A673 (cell line): ENCODE measurements at regions not wholly inside any gene's neighbourhood (a gene's known extent, or its start where the extent isn't known, plus 50 kb on each side); places are given as distances from the start of the nearest gene placed in this dataset.

Experiments
- BruUV-seq: library from RNA; stranded (reverse); fragments of 400-500 nt; replicated peaks from 2 replicates; lab custom pipeline; 2021; lab: Mats Ljungman, UMichigan
- CTCF ChIA-PET: fragments of 300-600 bp; sonication (Branson Sonifier 250); formaldehyde crosslinking; loops from one replicate; lab custom pipeline; 2022; ENCODE audit warnings: antibody characterized with exemption; lab: Charles Lee
- POLR2A ChIA-PET: fragments of 300-600 bp; sonication (Branson Sonifier 250); formaldehyde crosslinking; loops from one replicate; lab custom pipeline; 2022; ENCODE audit warnings: antibody characterized with exemption; ENCODE audit not compliant: low non-redundant PET; lab: Charles Lee
- DNase-seq: peaks from one replicate; pipeline ENCODE4 v3.0.0-alpha.2; 2015; ENCODE audit warnings: low spot score
- H3K27ac ChIP-seq: fragments of 200-600 bp; sonication (generic); 2 replicates; pipeline ENCODE4 v1.5.1; 2016; ENCODE audit warnings: mixed run types, low read depth, mild to moderate bottlenecking, mixed read lengths, antibody characterized with exemption, low read length; ENCODE audit not compliant: poor library complexity, severe bottlenecking
- H3K27me3 ChIP-seq: fragments of 200-600 bp; sonication (generic); replicated peaks from 2 replicates; pipeline ENCODE4 v1.6.1; 2017; ENCODE audit warnings: mixed run types, low read depth, mild to moderate bottlenecking, mixed read lengths, antibody characterized with exemption, low read length; ENCODE audit not compliant: insufficient read depth, poor library complexity
- H3K36me3 ChIP-seq: fragments of 200-600 bp; sonication (generic); 2 replicates; pipeline ENCODE4 v1.6.1; 2016; ENCODE audit warnings: mixed run types, mild to moderate bottlenecking, mixed read lengths, antibody characterized with exemption, low read length; ENCODE audit not compliant: insufficient read depth, poor library complexity, severe bottlenecking
- H3K4me1 ChIP-seq: fragments of 200-600 bp; sonication (generic); 2 replicates; pipeline ENCODE4 v1.6.1; 2017; ENCODE audit warnings: mixed run types, mild to moderate bottlenecking, mixed read lengths, antibody characterized with exemption, low read length; ENCODE audit not compliant: insufficient read depth, poor library complexity, severe bottlenecking
- H3K4me3 ChIP-seq: fragments of 200-600 bp; sonication (generic); 2 replicates; pipeline ENCODE4 v1.5.1; 2016; ENCODE audit warnings: low read depth, mixed run types, mild to moderate bottlenecking, mixed read lengths, low read length; ENCODE audit not compliant: poor library complexity, severe bottlenecking
- H3K9me3 ChIP-seq: fragments of 200-600 bp; sonication (generic); 2 replicates; pipeline ENCODE4 v1.6.1; 2016; ENCODE audit warnings: mixed run types, low read depth, mild to moderate bottlenecking, mixed read lengths, antibody characterized with exemption, low read length; ENCODE audit not compliant: poor library complexity, severe bottlenecking
- CTCF ChIP-seq: fragments of 300-800, 200-600 bp; sonication (generic); conservative IDR thresholded peaks from 2 replicates; pipeline ENCODE4 v1.5.1; 2017; ENCODE audit warnings: low read depth, mild to moderate bottlenecking, antibody characterized with exemption, low read length, moderate library complexity, mixed read lengths
- EZH2 ChIP-seq: fragments of 200-600 bp; sonication (generic); IDR thresholded peaks from 2 replicates; pipeline ENCODE4 v1.6.1; 2017; ENCODE audit warnings: borderline replicate concordance, low read depth, mild to moderate bottlenecking, mixed read lengths, antibody characterized with exemption, low read length; ENCODE audit not compliant: poor library complexity, severe bottlenecking
- intact Hi-C: fragments of 100-400 bp; cut with micrococcal nuclease; formaldehyde crosslinking; loops from one replicate; pipeline ENCODE4 v1.10.0; 2022; ENCODE audit not compliant: unreplicated experiment

GRCh38 chr6:155894758-155895157 lies 439.1 kb upstream of the NOX3 start:
- Histone ChIP-seq H3K9me3 (no peaks in the 10 kb centered on the region), H3K36me3 (no peaks in the 10 kb centered on the region), H3K4me1 (no peaks in the 10 kb centered on the region), H3K27ac (no peak overlapping the region), H3K27me3 (no peaks in the 10 kb centered on the region), H3K4me3 (no peak overlapping the region)
- intact Hi-C loops, result no loop called here
- POLR2A ChIA-PET, result no interaction called here
- no TSS peak for BruUV-seq
- DNase-seq, result no peak
- no peak for TF ChIP-seq CTCF
- CTCF ChIA-PET, result no interaction called here

- no peak overlapping the region for H3K4me3 ChIP-seq
- no TSS peak for BruUV-seq
- CTCF ChIA-PET, result no interaction called here
- TF ChIP-seq EZH2, result no peak
- no peak for TF ChIP-seq CTCF
- POLR2A ChIA-PET, result no interaction called here
- H3K9me3 ChIP-seq, result no peaks in the 10 kb centered on the region
- H3K4me1 ChIP-seq, result no peaks in the 10 kb centered on the region
- H3K27me3 ChIP-seq, result no peaks in the 10 kb centered on the region
- intact Hi-C loops, result no loop called here
- H3K27ac ChIP-seq, result no peak overlapping the region
- no peak for DNase-seq
- H3K36me3 ChIP-seq, result no peaks in the 10 kb centered on the region
Observed at GRCh38 chr6:155894262-155894661, 438.6 kb upstream of the NOX3 start.

- intact Hi-C loops, result no loop called here
- no TSS peak for BruUV-seq
- Histone ChIP-seq H3K27me3 (no peaks in the 10 kb centered on the region), H3K36me3 (no peaks in the 10 kb centered on the region), H3K4me3 (no peak overlapping the region), H3K4me1 (no peaks in the 10 kb centered on the region), H3K27ac (no peak overlapping the region), H3K9me3 (no peaks in the 10 kb centered on the region)
- ChIA-PET POLR2A (no interaction called here), CTCF (no interaction called here)
- TF ChIP-seq EZH2 (no peak), CTCF (no peak)
- DNase-seq, result no peak
Observed at GRCh38 chr6:155890409-155890808, 434.8 kb upstream of the NOX3 start.
